HCT116 (cell line): ENCODE measurements at regions not wholly inside any gene's neighbourhood (a gene's known extent, or its start where the extent isn't known, plus 50 kb on each side); places are given as distances from the start of the nearest gene placed in this dataset.

Experiments
- EZH2 ChIP-seq: fragments of 200-600 bp; sonication (generic); IDR thresholded peaks from 2 replicates; pipeline ENCODE4 v1.6.1; 2017; ENCODE audit warnings: antibody characterized with exemption, mixed run types
- POLR2A ChIP-seq: IDR thresholded peaks from 2 replicates; pipeline ENCODE4 v1.7.0; 2011; ENCODE audit warnings: borderline replicate concordance; ENCODE audit not compliant: insufficient read depth, insufficient read length; ENCODE audit errors: extremely low read depth
- TF ChIP-seq, protein P1 (sequence below): IDR thresholded peaks from 2 replicates; pipeline ENCODE4 v1.6.1; 2012; ENCODE audit warnings: low read depth
- TF ChIP-seq, protein P2 (sequence below), 3 experiments: fragments of 200-600 bp in 1 of 3; sonication (generic) in 1 of 3; IDR thresholded peaks in 2 of 3; conservative IDR thresholded peaks in 1 of 3; 2 replicates each; pipeline ENCODE4 v1.5.1; 2012 to 2017; ENCODE audit warnings: low read depth in 2 of 3, low read length in 2 of 3, antibody characterized with exemption in 1 of 3, borderline replicate concordance in 1 of 3, control low read depth in 1 of 3, mild to moderate bottlenecking in 1 of 3, mixed read lengths in 1 of 3, mixed run types in 1 of 3, moderate library complexity in 1 of 3; ENCODE audit not compliant: insufficient read depth in 1 of 3
- TF ChIP-seq, protein P3 (sequence below): IDR thresholded peaks from 2 replicates; pipeline ENCODE4 v1.6.1; 2012
- TF ChIP-seq, protein P4 (sequence below): IDR thresholded peaks from 2 replicates; pipeline ENCODE4 v1.6.1; 2011; ENCODE audit warnings: mild to moderate bottlenecking, low read length, moderate library complexity; ENCODE audit not compliant: insufficient replicate concordance; ENCODE audit errors: extremely low read depth

DNA sequence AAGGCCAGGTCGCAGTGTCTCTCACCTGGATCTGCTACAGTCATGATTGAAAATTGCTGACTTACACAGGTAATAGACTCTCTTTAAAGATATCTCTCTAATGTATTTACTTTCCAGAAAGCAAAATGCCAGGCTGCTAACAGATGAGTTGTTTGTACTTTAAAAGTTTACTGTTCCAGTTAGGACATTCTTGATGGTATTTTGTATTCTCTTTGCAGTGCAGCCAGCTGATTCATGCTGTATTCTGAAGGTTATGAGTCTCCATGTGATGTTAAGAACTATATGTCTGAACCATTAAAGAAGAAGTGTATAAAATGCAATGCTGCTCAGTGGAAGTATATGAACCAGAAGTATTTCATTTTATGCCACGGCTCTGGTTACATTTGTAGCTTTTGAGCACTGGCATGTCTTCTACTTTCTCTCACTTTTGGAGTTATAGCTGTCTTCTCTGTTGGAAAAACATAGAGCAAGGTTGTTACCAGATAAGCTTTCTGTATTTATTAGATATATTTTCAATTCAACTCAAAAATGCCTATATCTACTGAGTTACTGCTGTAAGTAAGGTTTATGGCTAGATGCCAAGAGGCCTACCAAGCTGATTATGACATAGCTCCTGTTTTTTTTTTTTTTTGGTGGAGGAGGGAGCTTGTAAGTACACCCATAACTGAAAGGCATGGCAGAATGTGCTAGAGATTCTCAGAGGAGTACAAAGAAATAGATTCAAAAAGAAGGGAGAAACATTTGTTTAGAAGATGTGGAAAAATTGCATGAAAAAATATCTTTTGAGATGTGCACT is 130.5 kb upstream of the MAN1A1 start:
- no peak for TF ChIP-seq EZH2
- TF ChIP-seq POLR2A: no peak
- TF ChIP-seq, protein P1, sequence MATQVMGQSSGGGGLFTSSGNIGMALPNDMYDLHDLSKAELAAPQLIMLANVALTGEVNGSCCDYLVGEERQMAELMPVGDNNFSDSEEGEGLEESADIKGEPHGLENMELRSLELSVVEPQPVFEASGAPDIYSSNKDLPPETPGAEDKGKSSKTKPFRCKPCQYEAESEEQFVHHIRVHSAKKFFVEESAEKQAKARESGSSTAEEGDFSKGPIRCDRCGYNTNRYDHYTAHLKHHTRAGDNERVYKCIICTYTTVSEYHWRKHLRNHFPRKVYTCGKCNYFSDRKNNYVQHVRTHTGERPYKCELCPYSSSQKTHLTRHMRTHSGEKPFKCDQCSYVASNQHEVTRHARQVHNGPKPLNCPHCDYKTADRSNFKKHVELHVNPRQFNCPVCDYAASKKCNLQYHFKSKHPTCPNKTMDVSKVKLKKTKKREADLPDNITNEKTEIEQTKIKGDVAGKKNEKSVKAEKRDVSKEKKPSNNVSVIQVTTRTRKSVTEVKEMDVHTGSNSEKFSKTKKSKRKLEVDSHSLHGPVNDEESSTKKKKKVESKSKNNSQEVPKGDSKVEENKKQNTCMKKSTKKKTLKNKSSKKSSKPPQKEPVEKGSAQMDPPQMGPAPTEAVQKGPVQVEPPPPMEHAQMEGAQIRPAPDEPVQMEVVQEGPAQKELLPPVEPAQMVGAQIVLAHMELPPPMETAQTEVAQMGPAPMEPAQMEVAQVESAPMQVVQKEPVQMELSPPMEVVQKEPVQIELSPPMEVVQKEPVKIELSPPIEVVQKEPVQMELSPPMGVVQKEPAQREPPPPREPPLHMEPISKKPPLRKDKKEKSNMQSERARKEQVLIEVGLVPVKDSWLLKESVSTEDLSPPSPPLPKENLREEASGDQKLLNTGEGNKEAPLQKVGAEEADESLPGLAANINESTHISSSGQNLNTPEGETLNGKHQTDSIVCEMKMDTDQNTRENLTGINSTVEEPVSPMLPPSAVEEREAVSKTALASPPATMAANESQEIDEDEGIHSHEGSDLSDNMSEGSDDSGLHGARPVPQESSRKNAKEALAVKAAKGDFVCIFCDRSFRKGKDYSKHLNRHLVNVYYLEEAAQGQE: no peak
- TF ChIP-seq, protein P2, sequence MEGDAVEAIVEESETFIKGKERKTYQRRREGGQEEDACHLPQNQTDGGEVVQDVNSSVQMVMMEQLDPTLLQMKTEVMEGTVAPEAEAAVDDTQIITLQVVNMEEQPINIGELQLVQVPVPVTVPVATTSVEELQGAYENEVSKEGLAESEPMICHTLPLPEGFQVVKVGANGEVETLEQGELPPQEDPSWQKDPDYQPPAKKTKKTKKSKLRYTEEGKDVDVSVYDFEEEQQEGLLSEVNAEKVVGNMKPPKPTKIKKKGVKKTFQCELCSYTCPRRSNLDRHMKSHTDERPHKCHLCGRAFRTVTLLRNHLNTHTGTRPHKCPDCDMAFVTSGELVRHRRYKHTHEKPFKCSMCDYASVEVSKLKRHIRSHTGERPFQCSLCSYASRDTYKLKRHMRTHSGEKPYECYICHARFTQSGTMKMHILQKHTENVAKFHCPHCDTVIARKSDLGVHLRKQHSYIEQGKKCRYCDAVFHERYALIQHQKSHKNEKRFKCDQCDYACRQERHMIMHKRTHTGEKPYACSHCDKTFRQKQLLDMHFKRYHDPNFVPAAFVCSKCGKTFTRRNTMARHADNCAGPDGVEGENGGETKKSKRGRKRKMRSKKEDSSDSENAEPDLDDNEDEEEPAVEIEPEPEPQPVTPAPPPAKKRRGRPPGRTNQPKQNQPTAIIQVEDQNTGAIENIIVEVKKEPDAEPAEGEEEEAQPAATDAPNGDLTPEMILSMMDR (IDR thresholded peaks at IDR 0.05 in 2 of 3, conservative IDR thresholded peaks at IDR 0.05 in 1 of 3; ENCODE audit: borderline replicate concordance in 1 of 3, insufficient read depth in 1 of 3, low read depth in 2 of 3, low read length in 2 of 3): no peak
- TF ChIP-seq, protein P3, sequence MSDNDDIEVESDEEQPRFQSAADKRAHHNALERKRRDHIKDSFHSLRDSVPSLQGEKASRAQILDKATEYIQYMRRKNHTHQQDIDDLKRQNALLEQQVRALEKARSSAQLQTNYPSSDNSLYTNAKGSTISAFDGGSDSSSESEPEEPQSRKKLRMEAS: no peak
- TF ChIP-seq, protein P4, sequence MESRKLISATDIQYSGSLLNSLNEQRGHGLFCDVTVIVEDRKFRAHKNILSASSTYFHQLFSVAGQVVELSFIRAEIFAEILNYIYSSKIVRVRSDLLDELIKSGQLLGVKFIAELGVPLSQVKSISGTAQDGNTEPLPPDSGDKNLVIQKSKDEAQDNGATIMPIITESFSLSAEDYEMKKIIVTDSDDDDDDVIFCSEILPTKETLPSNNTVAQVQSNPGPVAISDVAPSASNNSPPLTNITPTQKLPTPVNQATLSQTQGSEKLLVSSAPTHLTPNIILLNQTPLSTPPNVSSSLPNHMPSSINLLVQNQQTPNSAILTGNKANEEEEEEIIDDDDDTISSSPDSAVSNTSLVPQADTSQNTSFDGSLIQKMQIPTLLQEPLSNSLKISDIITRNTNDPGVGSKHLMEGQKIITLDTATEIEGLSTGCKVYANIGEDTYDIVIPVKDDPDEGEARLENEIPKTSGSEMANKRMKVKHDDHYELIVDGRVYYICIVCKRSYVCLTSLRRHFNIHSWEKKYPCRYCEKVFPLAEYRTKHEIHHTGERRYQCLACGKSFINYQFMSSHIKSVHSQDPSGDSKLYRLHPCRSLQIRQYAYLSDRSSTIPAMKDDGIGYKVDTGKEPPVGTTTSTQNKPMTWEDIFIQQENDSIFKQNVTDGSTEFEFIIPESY: no peak
